Activated T-cell treated with anti-CD3 and anti-CD28 coated beads for 1 hour (primary cell): ENCODE measurements at regions not wholly inside any gene's neighbourhood (a gene's known extent, or its start where the extent isn't known, plus 50 kb on each side); places are given as distances from the start of the nearest gene placed in this dataset.

Source experiments
- DNase-seq: peaks from one replicate; pipeline ENCODE4 v3.0.0-alpha.2; 2020; ENCODE audit warnings: low read depth

- no peak for DNase-seq
Observed at GRCh38 chr11:134689886-134690285, 277.8 kb upstream of the B3GAT1 start.

GRCh38 chr11:134687548-134687947 lies 275.5 kb upstream of the B3GAT1 start:
- no peak for DNase-seq

GRCh38 chr11:134686460-134687061 lies 274.5 kb upstream of the B3GAT1 start:
- DNase-seq, result no peak

GRCh38 chr11:134685793-134686380 lies 273.8 kb upstream of the B3GAT1 start:
- no peak for DNase-seq

- no peak for DNase-seq
Observed at GRCh38 chr11:134684576-134684975, 272.5 kb upstream of the B3GAT1 start.

GRCh38 chr11:134683860-134684259 lies 271.8 kb upstream of the B3GAT1 start:
- no peak for DNase-seq

- DNase-seq, result no peak
Observed at GRCh38 chr11:134682577-134682976, 270.5 kb upstream of the B3GAT1 start.

- no peak for DNase-seq
Observed at GRCh38 chr11:134679592-134679991, 267.6 kb upstream of the B3GAT1 start.

- no peak for DNase-seq
Observed at GRCh38 chr11:134678744-134679143, 266.7 kb upstream of the B3GAT1 start.

GRCh38 chr11:134677891-134678551 lies 266.0 kb upstream of the B3GAT1 start:
- DNase-seq, result no peak

- DNase-seq, result no peak
Observed at GRCh38 chr11:134677397-134677822, 265.4 kb upstream of the B3GAT1 start.

- DNase-seq, result no peak
Observed at GRCh38 chr11:134676516-134677287, 264.7 kb upstream of the B3GAT1 start.

GRCh38 chr11:134675983-134676382 lies 263.9 kb upstream of the B3GAT1 start:
- no peak for DNase-seq

- no peak for DNase-seq
Observed at GRCh38 chr11:134674974-134675373, 262.9 kb upstream of the B3GAT1 start.

- no peak for DNase-seq
Observed at GRCh38 chr11:134670961-134671370, 258.9 kb upstream of the B3GAT1 start.

GRCh38 chr11:134670247-134670782 lies 258.3 kb upstream of the B3GAT1 start:
- no peak for DNase-seq

GRCh38 chr11:134669796-134670195 lies 257.8 kb upstream of the B3GAT1 start:
- DNase-seq, result no peak

- DNase-seq, result no peak
Observed at GRCh38 chr11:134668796-134669195, 256.8 kb upstream of the B3GAT1 start.

- no peak for DNase-seq
Observed at GRCh38 chr11:134668076-134668475, 256.0 kb upstream of the B3GAT1 start.

- DNase-seq, result no peak
Observed at GRCh38 chr11:134667505-134667904, 255.5 kb upstream of the B3GAT1 start.

GRCh38 chr11:134667175-134667500 lies 255.1 kb upstream of the B3GAT1 start:
- no peak for DNase-seq

- no peak for DNase-seq
Observed at GRCh38 chr11:134666273-134667174, 254.5 kb upstream of the B3GAT1 start.
